H9 (cell line): ENCODE measurements at regions not wholly inside any gene's neighbourhood (a gene's known extent, or its start where the extent isn't known, plus 50 kb on each side); places are given as distances from the start of the nearest gene placed in this dataset.
"Not testable (repeated sequence)": the region's sequence is repeated elsewhere in the genome, so short reads cannot be mapped to it uniquely, and the experiment has no call there.

Experiments
- DNase-seq: peaks from one replicate; pipeline ENCODE4 v3.0.0-alpha.2; 2017
- H2AFZ ChIP-seq: one replicate; pipeline ENCODE4 v1.6.1; 2013; ENCODE audit warnings: mild to moderate bottlenecking, low read length, control low read depth, moderate library complexity
- H2AK5ac ChIP-seq: 2 replicates; pipeline ENCODE4 v1.6.1; 2013; ENCODE audit warnings: low read length, control low read depth, mixed read lengths; ENCODE audit not compliant: insufficient read length
- H2BK120ac ChIP-seq: one replicate; pipeline ENCODE4 v1.6.1; 2013; ENCODE audit warnings: low read depth, mild to moderate bottlenecking, low read length, control low read depth, inconsistent platforms; ENCODE audit not compliant: poor library complexity, severe bottlenecking
- H2BK12ac ChIP-seq: 2 replicates; pipeline ENCODE4 v1.6.1; 2013; ENCODE audit warnings: low read length, control low read depth, mixed read lengths, low read depth; ENCODE audit not compliant: insufficient read length
- H2BK15ac ChIP-seq: 2 replicates; pipeline ENCODE4 v1.6.1; 2013; ENCODE audit warnings: low read depth, low read length, control low read depth
- H2BK20ac ChIP-seq: one replicate; pipeline ENCODE4 v1.6.1; 2013; ENCODE audit warnings: low read depth, mild to moderate bottlenecking, low read length, control low read depth, inconsistent platforms; ENCODE audit not compliant: poor library complexity, severe bottlenecking
- H2BK5ac ChIP-seq: 2 replicates; pipeline ENCODE4 v1.6.1; 2013; ENCODE audit warnings: low read length, control low read depth, mixed read lengths; ENCODE audit not compliant: insufficient read length
- H3K14ac ChIP-seq: 2 replicates; pipeline ENCODE4 v1.6.1; 2013; ENCODE audit warnings: low read length, control low read depth; ENCODE audit not compliant: insufficient read depth
- H3K18ac ChIP-seq: 2 replicates; pipeline ENCODE4 v1.6.1; 2013; ENCODE audit warnings: low read depth, mild to moderate bottlenecking, mixed read lengths, low read length, control low read depth; ENCODE audit not compliant: insufficient read length
- H3K23ac ChIP-seq: 2 replicates; pipeline ENCODE4 v1.6.1; 2013; ENCODE audit warnings: low read length, control low read depth, mixed read lengths, low read depth; ENCODE audit not compliant: insufficient read length
- H3K23me2 ChIP-seq: 2 replicates; pipeline ENCODE4 v1.6.1; 2013; ENCODE audit warnings: low read depth, mild to moderate bottlenecking, mixed read lengths, low read length, control low read depth; ENCODE audit not compliant: insufficient read length, poor library complexity, severe bottlenecking
- H3K27ac ChIP-seq: 2 replicates; pipeline ENCODE4 v1.5.1; 2013; ENCODE audit warnings: low read length, control low read depth, mixed read lengths, low read depth; ENCODE audit not compliant: insufficient read length
- H3K27me3 ChIP-seq: 2 replicates; pipeline ENCODE4 v1.6.1; 2013; ENCODE audit warnings: low read length, control low read depth, inconsistent platforms; ENCODE audit not compliant: insufficient read depth
- H3K4ac ChIP-seq: 2 replicates; pipeline ENCODE4 v1.6.1; 2013; ENCODE audit warnings: low read depth, mild to moderate bottlenecking, control low read depth, inconsistent platforms, low read length, moderate library complexity
- H3K4me1 ChIP-seq: 2 replicates; pipeline ENCODE4 v1.6.1; 2013; ENCODE audit warnings: low read length, control low read depth, inconsistent platforms; ENCODE audit not compliant: insufficient read depth
- H3K4me2 ChIP-seq: 2 replicates; pipeline ENCODE4 v1.6.1; 2013; ENCODE audit warnings: low read length, control low read depth, mixed read lengths; ENCODE audit not compliant: insufficient read length, insufficient read depth
- H3K56ac ChIP-seq: 2 replicates; pipeline ENCODE4 v1.6.1; 2013; ENCODE audit warnings: low read depth, mild to moderate bottlenecking, mixed read lengths, low read length, control low read depth; ENCODE audit not compliant: insufficient read length
- H3K79me1 ChIP-seq: 2 replicates; pipeline ENCODE4 v1.6.1; 2013; ENCODE audit warnings: low read depth, mild to moderate bottlenecking, moderate library complexity, low read length, control low read depth, inconsistent platforms; ENCODE audit not compliant: insufficient read depth, poor library complexity, severe bottlenecking
- H3K79me2 ChIP-seq: 2 replicates; pipeline ENCODE4 v1.6.1; 2013; ENCODE audit warnings: low read length, control low read depth, inconsistent platforms; ENCODE audit not compliant: insufficient read depth
- H3K9ac ChIP-seq: 2 replicates; pipeline ENCODE4 v1.6.1; 2013; ENCODE audit warnings: low read length, control low read depth, mixed read lengths; ENCODE audit not compliant: insufficient read length; ENCODE audit errors: extremely low read depth
- H3K9me3 ChIP-seq: one replicate; pipeline ENCODE4 v1.6.1; 2013; ENCODE audit warnings: low read depth, low read length, inconsistent platforms; ENCODE audit not compliant: control insufficient read depth
- H3T11ph ChIP-seq: one replicate; pipeline ENCODE4 v1.6.1; 2013; ENCODE audit warnings: mild to moderate bottlenecking, low read length, control low read depth, inconsistent platforms
- H4K20me1 ChIP-seq: one replicate; pipeline ENCODE4 v1.6.1; 2013; ENCODE audit not compliant: control insufficient read depth, insufficient read length, insufficient read depth
- H4K5ac ChIP-seq: 2 replicates; pipeline ENCODE4 v1.6.1; 2013; ENCODE audit warnings: low read depth, mild to moderate bottlenecking, mixed read lengths, low read length, control low read depth; ENCODE audit not compliant: insufficient read length
- H4K8ac ChIP-seq: replicated peaks from 2 replicates; pipeline ENCODE4 v1.6.1; 2013; ENCODE audit warnings: low read length, control low read depth, mixed read lengths, low read depth; ENCODE audit not compliant: insufficient read length
- H4K91ac ChIP-seq: 2 replicates; pipeline ENCODE4 v1.6.1; 2013; ENCODE audit warnings: low read depth, mild to moderate bottlenecking, moderate library complexity, mixed read lengths, low read length, control low read depth; ENCODE audit not compliant: insufficient read length
- H3K27ac Mint-ChIP-seq, 3 experiments: 2 replicates in 2 of 3; 3 replicates in 1 of 3; pipeline ENCODE4 v1.8.0; 2020 to 2021; ENCODE audit warnings: mixed read lengths in 3 of 3, mild to moderate bottlenecking in 1 of 3, moderate library complexity in 1 of 3
- H3K27me3 Mint-ChIP-seq: 2 replicates; pipeline ENCODE4 v1.8.0; 2021; ENCODE audit warnings: low read depth, mild to moderate bottlenecking, moderate library complexity, mixed read lengths
- H3K36me3 Mint-ChIP-seq, 3 experiments: 2 replicates in 2 of 3; 3 replicates in 1 of 3; pipeline ENCODE4 v1.8.0; 2020 to 2021; ENCODE audit warnings: low read depth in 3 of 3, mixed read lengths in 3 of 3; ENCODE audit not compliant: insufficient read depth in 1 of 3
- H3K4me1 Mint-ChIP-seq, 2 experiments: 2 replicates each; pipeline ENCODE4 v1.8.0; 2020; ENCODE audit warnings: mixed read lengths in 2 of 2
- H3K4me3 Mint-ChIP-seq, 2 experiments: 2 replicates in 1 of 2; 3 replicates in 1 of 2; pipeline ENCODE4 v1.8.0; 2020 to 2021; ENCODE audit warnings: mild to moderate bottlenecking in 2 of 2, mixed read lengths in 2 of 2, moderate library complexity in 1 of 2
- H3K9me3 Mint-ChIP-seq, 2 experiments: 2 replicates in 1 of 2; 3 replicates in 1 of 2; pipeline ENCODE4 v1.8.0; 2020; ENCODE audit warnings: mild to moderate bottlenecking in 2 of 2, mixed read lengths in 2 of 2, moderate library complexity in 1 of 2
- CTCF ChIP-seq: fragments of 200-600 bp; sonication (generic); conservative IDR thresholded peaks from 3 replicates; pipeline ENCODE4 v1.8.0; 2021; ENCODE audit warnings: antibody characterized with exemption, mild to moderate bottlenecking
- WGBS: extraction: QIAGEN DNeasy Blood & Tissue Kit; methylation state at CpG from one replicate; pipeline ENCODE4 v1.1.7; 2013; ENCODE audit warnings: missing lambda C conversion rate, low lambda C conversion rate, mixed read lengths; ENCODE audit not compliant: insufficient read length; ENCODE audit errors: extremely low coverage; 5-methylcytosine and 5-hydroxymethylcytosine counted together

GRCh38 chr13:30837227-30838159 is 68.6 kb upstream of the MEDAG start:
- no peak overlapping the region for H2AFZ ChIP-seq
- H3K27ac ChIP-seq, result no peak overlapping the region
- H3K36me3 Mint-ChIP-seq, result peaks cover 0 to 2% (median 0%) of the 10 kb centered on the region in 3 experiments; a peak in 1 of 7 replicates
- no peak for DNase-seq
- H2BK120ac ChIP-seq, result no peak overlapping the region
- no CpG with 5 or more reads among the region's 11 CpGs for WGBS
- no peak overlapping the region for H3K14ac ChIP-seq
- H3K27me3 ChIP-seq, result no peaks in the 10 kb centered on the region
- peaks cover 7 to 8% of the 10 kb centered on the region in 2 experiments; a peak in 4 of 5 replicates for H3K9me3 Mint-ChIP-seq
- H3K79me1 ChIP-seq, result no peaks in the 10 kb centered on the region
- no peak overlapping the region for H4K5ac ChIP-seq
- H3K9ac ChIP-seq, result no peak overlapping the region
- no peak overlapping the region for H2BK12ac ChIP-seq
- H3T11ph ChIP-seq, result no peak overlapping the region
- H2BK20ac ChIP-seq, result no peak overlapping the region
- no peak overlapping the region for H3K23ac ChIP-seq
- H3K4me3 Mint-ChIP-seq, result no peak overlapping the region
- no peak overlapping the region for H3K18ac ChIP-seq
- no peak overlapping the region for H3K4me2 ChIP-seq
- H2AK5ac ChIP-seq, result no peak overlapping the region
- H2BK5ac ChIP-seq, result no peak overlapping the region
- no peak overlapping the region for H3K56ac ChIP-seq
- H3K4me1 Mint-ChIP-seq, result peaks cover 9 to 14% of the 10 kb centered on the region in 2 experiments
- no peak overlapping the region for H4K8ac ChIP-seq
- no peaks in the 10 kb centered on the region for H4K20me1 ChIP-seq
- no peak overlapping the region; a peak in 1 of 7 replicates for H3K27ac Mint-ChIP-seq
- no peak overlapping the region for H3K4ac ChIP-seq
- H3K27me3 Mint-ChIP-seq, result peaks cover 10% of the 10 kb centered on the region
- no peaks in the 10 kb centered on the region; the same call in 1 of the 2 replicates for H3K4me1 ChIP-seq
- no peak overlapping the region for H4K91ac ChIP-seq
- H3K9me3 ChIP-seq, result no peaks in the 10 kb centered on the region
- H3K23me2 ChIP-seq, result no peaks in the 10 kb centered on the region
- H2BK15ac ChIP-seq, result no peak overlapping the region
- no peaks in the 10 kb centered on the region for H3K79me2 ChIP-seq
- TF ChIP-seq CTCF, result no peak

- not testable (repeated sequence) for H3K56ac ChIP-seq, H4K5ac ChIP-seq, H3K27ac ChIP-seq, H3K23me2 ChIP-seq, H3K23ac ChIP-seq, H2BK12ac ChIP-seq, H2BK5ac ChIP-seq, H3K27me3 ChIP-seq, H3K4ac ChIP-seq, H2BK20ac ChIP-seq, H3K18ac ChIP-seq, H4K8ac ChIP-seq, DNase-seq, H3K14ac ChIP-seq, H3K9me3 Mint-ChIP-seq, H3K27ac Mint-ChIP-seq, H3K4me1 Mint-ChIP-seq, H3T11ph ChIP-seq, H3K79me2 ChIP-seq, H4K20me1 ChIP-seq, H4K91ac ChIP-seq, H2BK120ac ChIP-seq, H3K9me3 ChIP-seq, H2BK15ac ChIP-seq, H3K4me3 Mint-ChIP-seq, H3K4me2 ChIP-seq, H3K79me1 ChIP-seq, H3K9ac ChIP-seq, H3K36me3 Mint-ChIP-seq, H2AK5ac ChIP-seq, H2AFZ ChIP-seq, H3K4me1 ChIP-seq
- WGBS, result no CpG with 5 or more reads among the region's 30 CpGs
- peaks cover 10% of the 10 kb centered on the region for H3K27me3 Mint-ChIP-seq
These were observed 66.4 kb upstream of the MEDAG start for GRCh38 chr13:30839636-30840035.
